ENCODE measurements at regions not wholly inside any gene's neighbourhood (a gene's known extent, or its start where the extent isn't known, plus 50 kb on each side); places are given as distances from the start of the nearest gene placed in this dataset.

DNA sequence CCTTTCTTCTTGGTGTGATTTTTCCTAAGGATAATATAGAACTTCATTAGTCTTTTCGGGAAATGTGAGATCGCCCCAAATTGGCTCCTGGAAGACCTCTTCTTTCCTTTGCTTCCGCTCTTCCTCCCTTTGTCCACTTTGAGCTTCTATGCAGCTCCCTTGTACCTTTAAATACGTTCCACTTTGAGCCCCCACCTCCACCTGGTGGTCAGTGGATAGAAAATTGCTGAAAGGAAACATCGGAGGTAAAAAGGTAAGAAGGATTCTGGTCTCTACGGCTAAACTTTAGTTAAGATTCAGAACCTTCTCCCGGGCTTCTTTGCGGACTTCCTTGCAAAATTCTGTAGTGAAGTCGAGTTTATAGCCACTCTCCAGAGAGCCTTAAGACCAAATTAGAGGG, 55.0 kb upstream of the TM9SF2 start:
- H3K36me3 ChIP-seq (ENCODE audit: control insufficient read depth in 1 of 2, insufficient read depth in 2 of 2, low read length in 2 of 2) = no peaks in the 10 kb centered on the region
- no peak overlapping the region for H3K4me3 ChIP-seq (ENCODE audit: low read depth, low read length)
- H3K9me3 ChIP-seq (ENCODE audit: insufficient read depth, low read depth, low read length) = no peaks in the 10 kb centered on the region
- WGBS (ENCODE audit: extremely low coverage, insufficient coverage, insufficient read length) = no CpG with 5 or more reads among the region's 9 CpGs
- H3K27ac ChIP-seq (ENCODE audit: low read depth, low read length) = no peak overlapping the region
- DNase-seq = peak in 1 of 2 donors; percentile 24
- H2AK5ac ChIP-seq (ENCODE audit: low read length) = no peak overlapping the region
- no peaks in the 10 kb centered on the region for H3K4me1 ChIP-seq (ENCODE audit: control insufficient read depth in 1 of 2, insufficient read depth in 2 of 2, low read length in 2 of 2)
- no peak overlapping the region for H2BK120ac ChIP-seq (ENCODE audit: insufficient read depth, low read length, poor library complexity)
- H3K23ac ChIP-seq (ENCODE audit: low read length) = no peak overlapping the region
- no peak overlapping the region for H3K9ac ChIP-seq (ENCODE audit: low read length)
- H2BK12ac ChIP-seq (ENCODE audit: low read length) = no peak overlapping the region
- no peak overlapping the region for H3K18ac ChIP-seq (ENCODE audit: low read length)
- H4K12ac ChIP-seq (ENCODE audit: low read depth, low read length) = no peak overlapping the region
- H3K79me2 ChIP-seq (ENCODE audit: control insufficient read depth, insufficient read depth, low read length, poor library complexity) = no peaks in the 10 kb centered on the region
- no peak overlapping the region for H3K4ac ChIP-seq (ENCODE audit: low read depth, low read length)
- no peak overlapping the region for H2AFZ ChIP-seq (ENCODE audit: insufficient read depth, low read length, poor library complexity)
- H4K91ac ChIP-seq (ENCODE audit: low read depth, low read length) = no peak overlapping the region
- no peaks in the 10 kb centered on the region for H3K79me1 ChIP-seq (ENCODE audit: low read length)
- no peak overlapping the region for H3K4me2 ChIP-seq (ENCODE audit: low read length)
- no peak overlapping the region for H2BK5ac ChIP-seq (ENCODE audit: low read depth, low read length, poor library complexity)
- H3K14ac ChIP-seq (ENCODE audit: low read length) = no peak overlapping the region
- H3K27me3 ChIP-seq (ENCODE audit: insufficient read depth, low read length) = no peaks in the 10 kb centered on the region
- no peak overlapping the region for H4K8ac ChIP-seq (ENCODE audit: low read depth, low read length)

DNA sequence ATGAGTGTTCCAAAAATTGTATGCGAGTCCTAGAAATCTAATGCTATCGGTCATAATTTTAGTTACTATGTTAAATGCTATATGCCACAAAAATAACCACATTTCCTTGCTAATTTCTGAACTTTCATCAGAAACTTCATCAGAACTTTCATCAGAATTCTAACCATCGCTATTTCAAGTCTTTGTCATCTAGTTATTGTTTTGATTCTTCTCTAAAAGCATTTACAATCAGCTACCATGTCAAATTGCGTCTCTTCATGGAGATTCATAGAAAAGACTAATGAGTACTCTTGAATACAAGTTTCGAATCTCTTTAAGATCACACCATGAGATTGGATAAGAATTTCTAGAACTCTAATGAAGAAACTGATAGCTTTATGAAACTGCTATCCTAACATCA, 52.7 kb upstream of the TM9SF2 start:
- no peak overlapping the region for H3K18ac ChIP-seq (ENCODE audit: low read length)
- no peak overlapping the region for H2AK5ac ChIP-seq (ENCODE audit: low read length)
- H3K14ac ChIP-seq (ENCODE audit: low read length) = no peak overlapping the region
- no peak overlapping the region for H3K23ac ChIP-seq (ENCODE audit: low read length)
- H3K27ac ChIP-seq (ENCODE audit: low read depth, low read length) = no peak overlapping the region
- H3K4me3 ChIP-seq (ENCODE audit: low read depth, low read length) = no peak overlapping the region
- no CpG with 5 or more reads among the region's 5 CpGs for WGBS (ENCODE audit: extremely low coverage, insufficient coverage, insufficient read length)
- H2BK12ac ChIP-seq (ENCODE audit: low read length) = no peak overlapping the region
- H4K8ac ChIP-seq (ENCODE audit: low read depth, low read length) = no peak overlapping the region
- H3K9ac ChIP-seq (ENCODE audit: low read length) = no peak overlapping the region
- H3K9me3 ChIP-seq (ENCODE audit: insufficient read depth, low read depth, low read length) = no peaks in the 10 kb centered on the region
- H3K36me3 ChIP-seq (ENCODE audit: control insufficient read depth in 1 of 2, insufficient read depth in 2 of 2, low read length in 2 of 2) = no peaks in the 10 kb centered on the region
- no peak overlapping the region for H2BK5ac ChIP-seq (ENCODE audit: low read depth, low read length, poor library complexity)
- H4K91ac ChIP-seq (ENCODE audit: low read depth, low read length) = no peak overlapping the region
- H3K4me2 ChIP-seq (ENCODE audit: low read length) = no peak overlapping the region
- H3K79me2 ChIP-seq (ENCODE audit: control insufficient read depth, insufficient read depth, low read length, poor library complexity) = no peaks in the 10 kb centered on the region
- no peaks in the 10 kb centered on the region for H3K79me1 ChIP-seq (ENCODE audit: low read length)
- no peak overlapping the region for H2AFZ ChIP-seq (ENCODE audit: insufficient read depth, low read length, poor library complexity)
- no peak for DNase-seq
- H3K4ac ChIP-seq (ENCODE audit: low read depth, low read length) = no peak overlapping the region
- no peak overlapping the region for H4K12ac ChIP-seq (ENCODE audit: low read depth, low read length)
- H2BK120ac ChIP-seq (ENCODE audit: insufficient read depth, low read length, poor library complexity) = no peak overlapping the region
- H3K4me1 ChIP-seq (ENCODE audit: control insufficient read depth in 1 of 2, insufficient read depth in 2 of 2, low read length in 2 of 2) = no peaks in the 10 kb centered on the region
- H3K27me3 ChIP-seq (ENCODE audit: insufficient read depth, low read length) = no peaks in the 10 kb centered on the region

DNA sequence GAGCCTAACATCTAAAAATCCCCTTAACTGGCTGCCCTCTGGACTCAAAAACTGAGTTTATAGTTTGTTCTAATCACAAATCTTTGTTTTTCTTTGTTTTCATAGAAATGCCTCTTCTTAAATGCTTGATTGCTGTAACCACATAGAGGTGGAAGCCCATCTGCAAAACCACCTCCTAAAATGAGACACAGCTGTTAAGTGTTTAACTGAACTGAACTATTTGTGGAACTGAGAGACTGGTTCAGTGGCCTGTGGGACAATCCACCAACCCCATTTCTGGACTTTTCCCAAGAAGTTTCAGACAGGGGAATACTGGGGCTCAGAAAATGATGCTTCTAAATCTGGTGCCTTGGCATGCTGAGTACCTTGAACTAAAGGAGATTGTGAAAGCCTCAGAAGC, 50.9 kb upstream of the TM9SF2 start:
- no peak overlapping the region for H4K91ac ChIP-seq (ENCODE audit: low read depth, low read length)
- H3K4me1 ChIP-seq (ENCODE audit: control insufficient read depth in 1 of 2, insufficient read depth in 2 of 2, low read length in 2 of 2) = no peaks in the 10 kb centered on the region
- H3K27me3 ChIP-seq (ENCODE audit: insufficient read depth, low read length) = no peaks in the 10 kb centered on the region
- no peak for DNase-seq
- no peak overlapping the region for H3K9ac ChIP-seq (ENCODE audit: low read length)
- no peak overlapping the region for H3K4ac ChIP-seq (ENCODE audit: low read depth, low read length)
- no peak overlapping the region for H3K4me2 ChIP-seq (ENCODE audit: low read length)
- H3K23ac ChIP-seq (ENCODE audit: low read length) = no peak overlapping the region
- H2BK5ac ChIP-seq (ENCODE audit: low read depth, low read length, poor library complexity) = no peak overlapping the region
- H2BK120ac ChIP-seq (ENCODE audit: insufficient read depth, low read length, poor library complexity) = no peak overlapping the region
- no peaks in the 10 kb centered on the region for H3K36me3 ChIP-seq (ENCODE audit: control insufficient read depth in 1 of 2, insufficient read depth in 2 of 2, low read length in 2 of 2)
- H3K79me2 ChIP-seq (ENCODE audit: control insufficient read depth, insufficient read depth, low read length, poor library complexity) = no peaks in the 10 kb centered on the region
- H2AFZ ChIP-seq (ENCODE audit: insufficient read depth, low read length, poor library complexity) = no peak overlapping the region
- H2BK12ac ChIP-seq (ENCODE audit: low read length) = no peak overlapping the region
- no peak overlapping the region for H4K12ac ChIP-seq (ENCODE audit: low read depth, low read length)
- H3K14ac ChIP-seq (ENCODE audit: low read length) = no peak overlapping the region
- no peak overlapping the region for H3K27ac ChIP-seq (ENCODE audit: low read depth, low read length)
- H4K8ac ChIP-seq (ENCODE audit: low read depth, low read length) = no peak overlapping the region
- no peaks in the 10 kb centered on the region for H3K79me1 ChIP-seq (ENCODE audit: low read length)
- H3K4me3 ChIP-seq (ENCODE audit: low read depth, low read length) = no peak overlapping the region
- H3K9me3 ChIP-seq (ENCODE audit: insufficient read depth, low read depth, low read length) = peaks cover 3% of the 10 kb centered on the region
- H2AK5ac ChIP-seq (ENCODE audit: low read length) = no peak overlapping the region
- H3K18ac ChIP-seq (ENCODE audit: low read length) = no peak overlapping the region
